Natural killer cell (primary cell): ENCODE measurements at regions not wholly inside any gene's neighbourhood (a gene's known extent, or its start where the extent isn't known, plus 50 kb on each side); places are given as distances from the start of the nearest gene placed in this dataset.

ENCODE experiments used
- ATAC-seq, 3 donors: fragments of 150-1000 bp in 2 of 3; fragments of 200-7000 bp in 1 of 3; cut with Tn5 transposase; 1 replicate in 1 of 3; 2 replicates in 2 of 3; pipeline ENCODE4 v1.10.0; 2021; ENCODE audit warnings: mild to moderate bottlenecking in 2 of 3, moderate library complexity in 2 of 3
- DNase-seq, 2 donors: peaks; one replicate each; pipeline versions ENCODE4 v3.0.0 to v3.0.0-alpha.2; 2013 to 2021; ENCODE audit warnings: mixed read lengths in 1 of 2
- H3K27ac ChIP-seq: one replicate; pipeline ENCODE4 v1.5.1; 2013; ENCODE audit warnings: mild to moderate bottlenecking, low read length
- H3K27me3 ChIP-seq: one replicate; pipeline ENCODE4 v1.6.1; 2013; ENCODE audit warnings: low read length; ENCODE audit not compliant: control insufficient read depth, insufficient read depth
- H3K36me3 ChIP-seq: one replicate; pipeline ENCODE4 v1.6.1; 2013; ENCODE audit warnings: low read length; ENCODE audit not compliant: control insufficient read depth, insufficient read depth
- H3K4me1 ChIP-seq: one replicate; pipeline ENCODE4 v1.6.1; 2013; ENCODE audit warnings: low read length; ENCODE audit not compliant: control insufficient read depth, insufficient read depth
- H3K4me3 ChIP-seq: one replicate; pipeline ENCODE4 v1.5.1; 2013; ENCODE audit warnings: low read length
- H3K9me3 ChIP-seq: one replicate; pipeline ENCODE4 v1.6.1; 2013; ENCODE audit warnings: low read length; ENCODE audit not compliant: control insufficient read depth, insufficient read depth
- H3K27ac Mint-ChIP-seq, 2 donors: one replicate each; pipeline ENCODE4 v1.8.0; 2022; ENCODE audit warnings: mild to moderate bottlenecking in 2 of 2, mixed read lengths in 2 of 2, moderate library complexity in 1 of 2
- H3K27me3 Mint-ChIP-seq, 2 donors: one replicate each; pipeline ENCODE4 v1.8.0; 2022; ENCODE audit warnings: low read depth in 2 of 2, mixed read lengths in 2 of 2
- H3K36me3 Mint-ChIP-seq: one replicate; pipeline ENCODE4 v1.8.0; 2022; ENCODE audit warnings: mixed read lengths
- H3K4me1 Mint-ChIP-seq, 2 donors: one replicate each; pipeline ENCODE4 v1.8.0; 2022; ENCODE audit warnings: mixed read lengths in 2 of 2
- H3K4me3 Mint-ChIP-seq: one replicate; pipeline ENCODE4 v1.8.0; 2022; ENCODE audit warnings: mild to moderate bottlenecking, moderate library complexity, mixed read lengths
- H3K9me3 Mint-ChIP-seq, 2 donors: one replicate each; pipeline ENCODE4 v1.8.0; 2022; ENCODE audit warnings: mixed read lengths in 2 of 2
- WGBS: methylation state at CpG from one replicate; pipeline ENCODE4 v1.1.7; 2013; ENCODE audit warnings: missing lambda C conversion rate; ENCODE audit not compliant: insufficient coverage; 5-methylcytosine and 5-hydroxymethylcytosine counted together
- intact Hi-C: fragments of 100-400 bp; cut with micrococcal nuclease; formaldehyde crosslinking; loops from one replicate; pipeline ENCODE4 v1.14.2; 2022
- TF ChIP-seq, protein P1 (sequence below): fragments of 200-600 bp; IDR thresholded peaks from one replicate; pipeline ENCODE4 v1.8.0; 2022; ENCODE audit warnings: antibody characterized with exemption

DNA sequence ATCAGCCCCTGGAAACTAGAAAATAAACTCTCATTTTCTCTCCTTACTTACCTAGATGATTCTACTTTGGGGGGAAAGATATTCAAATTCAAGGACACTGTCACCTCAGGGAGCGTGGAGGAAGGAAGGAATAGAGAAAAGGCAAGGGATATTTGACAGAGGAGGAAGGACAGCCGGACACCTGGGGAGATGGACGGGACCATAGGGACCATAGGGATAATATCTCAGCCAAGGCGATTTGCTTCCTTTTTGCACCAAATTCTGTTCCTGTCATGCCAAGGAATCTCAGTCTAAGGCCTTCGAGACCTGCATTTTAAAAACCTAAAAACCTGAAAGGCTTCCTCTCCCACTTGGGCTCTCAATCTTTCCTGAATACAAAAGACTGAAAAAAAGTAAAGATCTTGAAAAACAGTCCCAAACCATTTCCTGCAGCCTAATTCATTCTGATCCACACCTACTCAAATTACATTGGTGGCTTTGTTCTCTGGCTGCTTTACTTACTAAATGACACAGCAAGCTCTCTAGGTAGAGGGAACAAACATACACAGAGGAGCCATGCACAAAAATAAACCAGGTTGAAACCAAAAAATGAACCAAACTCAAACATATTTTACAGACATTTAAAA is 73.9 kb upstream of the SLC24A5 start:
- Histone ChIP-seq H3K36me3 (no peaks in the 10 kb centered on the region), H3K4me3 (no peak overlapping the region), H3K9me3 (no peaks in the 10 kb centered on the region), H3K27me3 (no peaks in the 10 kb centered on the region), H3K4me1 (no peaks in the 10 kb centered on the region), H3K27ac (no peak overlapping the region)
- 56% methylated on average over 5 of the region's 5 CpGs for WGBS
- no peaks in the 10 kb centered on the region for H3K4me1 Mint-ChIP-seq
- intact Hi-C loops = no loop called here
- H3K27me3 Mint-ChIP-seq = no peaks in the 10 kb centered on the region
- DNase-seq (no peak), ATAC-seq (no peak)
- peaks cover 0 to 2% of the 10 kb centered on the region in 2 donors for H3K9me3 Mint-ChIP-seq
- no peak overlapping the region for H3K27ac Mint-ChIP-seq
- TF ChIP-seq, protein P1, sequence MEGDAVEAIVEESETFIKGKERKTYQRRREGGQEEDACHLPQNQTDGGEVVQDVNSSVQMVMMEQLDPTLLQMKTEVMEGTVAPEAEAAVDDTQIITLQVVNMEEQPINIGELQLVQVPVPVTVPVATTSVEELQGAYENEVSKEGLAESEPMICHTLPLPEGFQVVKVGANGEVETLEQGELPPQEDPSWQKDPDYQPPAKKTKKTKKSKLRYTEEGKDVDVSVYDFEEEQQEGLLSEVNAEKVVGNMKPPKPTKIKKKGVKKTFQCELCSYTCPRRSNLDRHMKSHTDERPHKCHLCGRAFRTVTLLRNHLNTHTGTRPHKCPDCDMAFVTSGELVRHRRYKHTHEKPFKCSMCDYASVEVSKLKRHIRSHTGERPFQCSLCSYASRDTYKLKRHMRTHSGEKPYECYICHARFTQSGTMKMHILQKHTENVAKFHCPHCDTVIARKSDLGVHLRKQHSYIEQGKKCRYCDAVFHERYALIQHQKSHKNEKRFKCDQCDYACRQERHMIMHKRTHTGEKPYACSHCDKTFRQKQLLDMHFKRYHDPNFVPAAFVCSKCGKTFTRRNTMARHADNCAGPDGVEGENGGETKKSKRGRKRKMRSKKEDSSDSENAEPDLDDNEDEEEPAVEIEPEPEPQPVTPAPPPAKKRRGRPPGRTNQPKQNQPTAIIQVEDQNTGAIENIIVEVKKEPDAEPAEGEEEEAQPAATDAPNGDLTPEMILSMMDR = no peak
- H3K4me3 Mint-ChIP-seq = no peak overlapping the region
- no peaks in the 10 kb centered on the region for H3K36me3 Mint-ChIP-seq

DNA sequence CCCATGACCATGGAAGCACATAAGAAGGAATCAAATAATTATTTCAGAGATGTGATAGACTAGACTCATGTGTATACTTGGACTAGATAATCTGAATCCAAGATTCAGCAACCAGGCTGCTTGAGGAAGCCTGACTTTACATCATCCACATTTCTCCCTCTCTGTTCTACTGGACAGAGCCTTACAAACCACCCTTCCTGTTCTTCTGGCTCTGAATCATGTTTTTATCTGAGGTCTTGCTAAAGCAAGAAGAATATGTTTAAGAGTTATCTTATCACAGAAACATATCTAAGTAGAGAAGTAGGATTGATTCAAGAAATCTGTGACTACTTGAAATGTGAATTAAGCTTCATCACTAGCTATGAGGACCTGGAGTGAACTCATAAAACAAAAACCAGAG is 71.1 kb upstream of the SLC24A5 start:
- no peaks in the 10 kb centered on the region for H3K4me1 Mint-ChIP-seq
- Histone ChIP-seq H3K27ac (no peak overlapping the region), H3K36me3 (no peaks in the 10 kb centered on the region), H3K9me3 (no peaks in the 10 kb centered on the region), H3K4me1 (no peaks in the 10 kb centered on the region), H3K27me3 (no peaks in the 10 kb centered on the region), H3K4me3 (no peak overlapping the region)
- intact Hi-C loops = no loop called here
- H3K4me3 Mint-ChIP-seq = no peak overlapping the region
- H3K27ac Mint-ChIP-seq = no peak overlapping the region
- DNase-seq (no peak), ATAC-seq (no peak)
- TF ChIP-seq, protein P1 = no peak
- peaks cover 0 to 5% of the 10 kb centered on the region in 2 donors for H3K9me3 Mint-ChIP-seq
- no peaks in the 10 kb centered on the region for H3K27me3 Mint-ChIP-seq
- H3K36me3 Mint-ChIP-seq = no peaks in the 10 kb centered on the region

DNA sequence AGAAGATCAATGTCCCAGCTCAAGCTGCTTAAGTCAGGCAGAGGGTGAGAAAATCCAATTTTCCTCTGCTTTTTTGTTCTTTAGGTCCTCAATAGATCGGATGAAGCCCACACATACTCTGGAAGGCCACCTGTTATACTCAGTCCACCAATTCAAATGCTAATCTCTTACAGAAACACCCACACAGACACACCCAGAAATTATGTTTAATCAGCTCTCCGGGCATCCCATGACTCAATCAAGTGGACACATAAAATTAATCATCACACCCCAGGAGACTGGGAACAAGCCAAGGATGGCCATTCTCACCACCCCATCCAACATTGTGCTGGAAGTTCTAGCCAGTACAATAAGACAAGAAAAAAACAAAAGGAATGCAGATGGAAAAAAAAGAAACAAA is 67.8 kb upstream of the SLC24A5 start:
- Histone ChIP-seq H3K9me3 (no peaks in the 10 kb centered on the region), H3K36me3 (no peaks in the 10 kb centered on the region), H3K4me1 (no peaks in the 10 kb centered on the region), H3K27me3 (no peaks in the 10 kb centered on the region), H3K4me3 (no peak overlapping the region), H3K27ac (no peak overlapping the region)
- ATAC-seq = no peak
- H3K9me3 Mint-ChIP-seq = peaks cover 0 to 7% of the 10 kb centered on the region in 2 donors
- intact Hi-C loops = no loop called here
- no peaks in the 10 kb centered on the region for H3K27me3 Mint-ChIP-seq
- TF ChIP-seq, protein P1 = no peak
- no peak overlapping the region for H3K27ac Mint-ChIP-seq
- no peaks in the 10 kb centered on the region for H3K36me3 Mint-ChIP-seq
- WGBS = 69% methylated on average over 2 of the region's 2 CpGs
- no peak overlapping the region for H3K4me3 Mint-ChIP-seq
- no peak for DNase-seq
- H3K4me1 Mint-ChIP-seq = no peaks in the 10 kb centered on the region

DNA sequence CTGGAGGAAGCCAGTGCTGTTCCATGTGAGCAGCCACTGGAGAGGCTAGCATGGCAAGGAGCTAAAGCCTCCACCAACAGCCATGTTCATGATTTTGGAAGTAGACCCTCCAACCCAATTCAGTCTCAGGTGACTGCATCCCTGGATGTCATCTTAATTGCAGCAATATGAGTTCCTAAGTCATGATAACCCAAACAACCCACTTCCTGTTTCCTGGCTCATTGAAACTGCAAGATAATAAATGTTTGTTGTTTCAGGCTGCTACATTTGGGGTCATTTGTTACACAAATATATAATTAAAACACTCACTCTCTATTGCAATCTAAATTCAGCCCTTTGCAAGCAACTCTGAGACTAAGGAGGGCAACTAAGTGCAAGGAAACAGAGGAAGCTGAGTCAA is 62.4 kb upstream of the SLC24A5 start:
- H3K4me3 Mint-ChIP-seq = no peak overlapping the region

More for the DNA sequence above, 62.4 kb upstream of the SLC24A5 start:
- Mint-ChIP-seq H3K27ac (no peak overlapping the region), H3K4me1 (no peaks in the 10 kb centered on the region), H3K36me3 (no peaks in the 10 kb centered on the region), H3K9me3 (peaks cover 0 to 11% of the 10 kb centered on the region in 2 donors), H3K27me3 (no peaks in the 10 kb centered on the region)
- H3K27me3 ChIP-seq = no peaks in the 10 kb centered on the region
- no peaks in the 10 kb centered on the region for H3K9me3 ChIP-seq
- ATAC-seq (no peak), DNase-seq (no peak)
- intact Hi-C loops = no loop called here
- TF ChIP-seq, protein P1 = no peak
- no peak overlapping the region for H3K27ac ChIP-seq
- H3K4me3 ChIP-seq = no peak overlapping the region
- no peaks in the 10 kb centered on the region for H3K4me1 ChIP-seq
- no peaks in the 10 kb centered on the region for H3K36me3 ChIP-seq
